GM21515 (cell line): ENCODE measurements at regions not wholly inside any gene's neighbourhood (a gene's known extent, or its start where the extent isn't known, plus 50 kb on each side); places are given as distances from the start of the nearest gene placed in this dataset.

ENCODE experiments used
- ATAC-seq: cut with Tn5 transposase; IDR thresholded peaks from one replicate; pipeline ENCODE4 v1.9.1; 2021; ENCODE audit not compliant: unreplicated experiment

GRCh38 chr2:41445865-41446264 lies 602.0 kb upstream of the PKDCC start:
- ATAC-seq, result no peak

- no peak for ATAC-seq
Observed at GRCh38 chr2:41446266-41446665, 601.6 kb upstream of the PKDCC start.

GRCh38 chr2:41448221-41448620 lies 599.6 kb upstream of the PKDCC start:
- ATAC-seq, result no peak

GRCh38 chr2:41457026-41457425 lies 590.8 kb upstream of the PKDCC start:
- no peak for ATAC-seq

- no peak for ATAC-seq
Observed at GRCh38 chr2:41460661-41461060, 587.2 kb upstream of the PKDCC start.

- ATAC-seq, result no peak
Observed at GRCh38 chr2:41464395-41464794, 583.4 kb upstream of the PKDCC start.

GRCh38 chr2:41475959-41476358 lies 571.9 kb upstream of the PKDCC start:
- peak; percentile 69 for ATAC-seq

GRCh38 chr2:41482659-41483058 lies 565.2 kb upstream of the PKDCC start:
- ATAC-seq, result no peak

GRCh38 chr2:41483226-41483625 lies 564.6 kb upstream of the PKDCC start:
- no peak for ATAC-seq

GRCh38 chr2:41483982-41484857 lies 563.6 kb upstream of the PKDCC start:
- ATAC-seq, result no peak

- ATAC-seq, result no peak
Observed at GRCh38 chr2:41484858-41485234, 563.0 kb upstream of the PKDCC start.

GRCh38 chr2:41486948-41487347 lies 560.9 kb upstream of the PKDCC start:
- ATAC-seq, result no peak

- ATAC-seq, result no peak
Observed at GRCh38 chr2:41488888-41489287, 558.9 kb upstream of the PKDCC start.

GRCh38 chr2:41489638-41490037 lies 558.2 kb upstream of the PKDCC start:
- no peak for ATAC-seq

- ATAC-seq, result no peak
Observed at GRCh38 chr2:41495050-41495449, 552.8 kb upstream of the PKDCC start.

- no peak for ATAC-seq
Observed at GRCh38 chr2:41496908-41497307, 550.9 kb upstream of the PKDCC start.

- ATAC-seq, result no peak
Observed at GRCh38 chr2:41498781-41499180, 549.0 kb upstream of the PKDCC start.

GRCh38 chr2:41500895-41501294 lies 546.9 kb upstream of the PKDCC start:
- no peak for ATAC-seq

- ATAC-seq, result no peak
Observed at GRCh38 chr2:41502752-41503151, 545.1 kb upstream of the PKDCC start.

GRCh38 chr2:41504532-41504931 lies 543.3 kb upstream of the PKDCC start:
- no peak for ATAC-seq

GRCh38 chr2:41510108-41510507 lies 537.7 kb upstream of the PKDCC start:
- ATAC-seq, result no peak

GRCh38 chr2:41521211-41521610 lies 526.6 kb upstream of the PKDCC start:
- ATAC-seq, result no peak
